HepG2 (cell line): ENCODE measurements at regions not wholly inside any gene's neighbourhood (a gene's known extent, or its start where the extent isn't known, plus 50 kb on each side); places are given as distances from the start of the nearest gene placed in this dataset.

Experiments used
- CREB1 ChIP-seq, 2 experiments: fragments of 450-650 bp in 1 of 2; IDR thresholded peaks; 2 replicates each; pipeline ENCODE4 v1.6.1; 2016 to 2017; ENCODE audit warnings: control low read depth in 1 of 2, mild to moderate bottlenecking in 1 of 2, missing compliant biosample characterization in 1 of 2, missing genetic modification characterization in 1 of 2
- ERF ChIP-seq: IDR thresholded peaks from 2 replicates; pipeline ENCODE4 v1.6.1; 2018; ENCODE audit warnings: missing biosample characterization, missing genetic modification reagents
- KLF16 ChIP-seq, 2 experiments: sonication (generic) in 1 of 2; formaldehyde crosslinking in 1 of 2; IDR thresholded peaks; 2 replicates each; pipeline versions ENCODE4 v1.6.1 to v1.8.0; 2016 to 2023; ENCODE audit warnings: missing genetic modification reagents in 2 of 2, missing compliant biosample characterization in 1 of 2
- MXD3 ChIP-seq: IDR thresholded peaks from 2 replicates; pipeline ENCODE4 v1.6.1; 2016; ENCODE audit warnings: mild to moderate bottlenecking, missing biosample characterization, missing genetic modification reagents
- MYPOP ChIP-seq: sonication (generic); formaldehyde crosslinking; IDR thresholded peaks from 2 replicates; pipeline ENCODE4 v1.8.1; 2023; ENCODE audit warnings: mild to moderate bottlenecking, moderate library complexity, missing genetic modification reagents
- RARG ChIP-seq: sonication (generic); formaldehyde crosslinking; IDR thresholded peaks from 2 replicates; pipeline ENCODE4 v1.4.0; 2020; ENCODE audit warnings: low read depth, mild to moderate bottlenecking, missing genetic modification reagents
- THYN1 ChIP-seq: sonication (generic); formaldehyde crosslinking; IDR thresholded peaks from 2 replicates; pipeline ENCODE4 v1.8.1; 2023; ENCODE audit warnings: low read depth, mild to moderate bottlenecking, moderate library complexity, missing genetic modification reagents, borderline replicate concordance
- ZBTB14 ChIP-seq: sonication (generic); formaldehyde crosslinking; IDR thresholded peaks from 2 replicates; pipeline ENCODE4 v1.4.0; 2020; ENCODE audit warnings: missing genetic modification reagents
- ZSCAN12 ChIP-seq: sonication (generic); formaldehyde crosslinking; IDR thresholded peaks from 2 replicates; pipeline ENCODE4 v1.9.0; 2021; ENCODE audit warnings: mild to moderate bottlenecking, missing genetic modification reagents
- TF ChIP-seq, protein P1 (sequence below): sonication (generic); formaldehyde crosslinking; IDR thresholded peaks from 2 replicates; pipeline ENCODE4 v1.4.0; 2020; ENCODE audit warnings: missing genetic modification reagents

- TF ChIP-seq, protein P1, sequence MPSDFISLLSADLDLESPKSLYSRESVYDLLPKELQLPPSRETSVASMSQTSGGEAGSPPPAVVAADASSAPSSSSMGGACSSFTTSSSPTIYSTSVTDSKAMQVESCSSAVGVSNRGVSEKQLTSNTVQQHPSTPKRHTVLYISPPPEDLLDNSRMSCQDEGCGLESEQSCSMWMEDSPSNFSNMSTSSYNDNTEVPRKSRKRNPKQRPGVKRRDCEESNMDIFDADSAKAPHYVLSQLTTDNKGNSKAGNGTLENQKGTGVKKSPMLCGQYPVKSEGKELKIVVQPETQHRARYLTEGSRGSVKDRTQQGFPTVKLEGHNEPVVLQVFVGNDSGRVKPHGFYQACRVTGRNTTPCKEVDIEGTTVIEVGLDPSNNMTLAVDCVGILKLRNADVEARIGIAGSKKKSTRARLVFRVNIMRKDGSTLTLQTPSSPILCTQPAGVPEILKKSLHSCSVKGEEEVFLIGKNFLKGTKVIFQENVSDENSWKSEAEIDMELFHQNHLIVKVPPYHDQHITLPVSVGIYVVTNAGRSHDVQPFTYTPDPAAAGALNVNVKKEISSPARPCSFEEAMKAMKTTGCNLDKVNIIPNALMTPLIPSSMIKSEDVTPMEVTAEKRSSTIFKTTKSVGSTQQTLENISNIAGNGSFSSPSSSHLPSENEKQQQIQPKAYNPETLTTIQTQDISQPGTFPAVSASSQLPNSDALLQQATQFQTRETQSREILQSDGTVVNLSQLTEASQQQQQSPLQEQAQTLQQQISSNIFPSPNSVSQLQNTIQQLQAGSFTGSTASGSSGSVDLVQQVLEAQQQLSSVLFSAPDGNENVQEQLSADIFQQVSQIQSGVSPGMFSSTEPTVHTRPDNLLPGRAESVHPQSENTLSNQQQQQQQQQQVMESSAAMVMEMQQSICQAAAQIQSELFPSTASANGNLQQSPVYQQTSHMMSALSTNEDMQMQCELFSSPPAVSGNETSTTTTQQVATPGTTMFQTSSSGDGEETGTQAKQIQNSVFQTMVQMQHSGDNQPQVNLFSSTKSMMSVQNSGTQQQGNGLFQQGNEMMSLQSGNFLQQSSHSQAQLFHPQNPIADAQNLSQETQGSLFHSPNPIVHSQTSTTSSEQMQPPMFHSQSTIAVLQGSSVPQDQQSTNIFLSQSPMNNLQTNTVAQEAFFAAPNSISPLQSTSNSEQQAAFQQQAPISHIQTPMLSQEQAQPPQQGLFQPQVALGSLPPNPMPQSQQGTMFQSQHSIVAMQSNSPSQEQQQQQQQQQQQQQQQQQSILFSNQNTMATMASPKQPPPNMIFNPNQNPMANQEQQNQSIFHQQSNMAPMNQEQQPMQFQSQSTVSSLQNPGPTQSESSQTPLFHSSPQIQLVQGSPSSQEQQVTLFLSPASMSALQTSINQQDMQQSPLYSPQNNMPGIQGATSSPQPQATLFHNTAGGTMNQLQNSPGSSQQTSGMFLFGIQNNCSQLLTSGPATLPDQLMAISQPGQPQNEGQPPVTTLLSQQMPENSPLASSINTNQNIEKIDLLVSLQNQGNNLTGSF (CRISPR knock-in tag) = no peak
- TF ChIP-seq KLF16 (CRISPR knock-in tag; IDR thresholded peaks at IDR 0.05) (no peak), MXD3 (CRISPR knock-in tag) (no peak), RARG (CRISPR knock-in tag) (no peak), ERF (CRISPR knock-in tag) (peak; percentile 36; the same call in 1 of the 2 replicates), CREB1 (IDR thresholded peaks at IDR 0.05) (no peak), CREB1 (CRISPR knock-in tag; IDR thresholded peaks at IDR 0.05) (no peak), ZBTB14 (CRISPR knock-in tag) (no peak), THYN1 (CRISPR knock-in tag) (no peak), MYPOP (CRISPR knock-in tag) (no peak), ZSCAN12 (no peak)
Measured at GRCh38 chr3:13261104-13261830, 158.9 kb downstream of the NUP210 start (continued).
